ENCODE measurements at regions not wholly inside any gene's neighbourhood (a gene's known extent, or its start where the extent isn't known, plus 50 kb on each side); places are given as distances from the start of the nearest gene placed in this dataset.

- H3K4me3 ChIP-seq (ENCODE audit: low read depth, low read length), result no peak overlapping the region
- no peak overlapping the region for H3K27ac ChIP-seq
- no peaks in the 10 kb centered on the region for H3K36me3 ChIP-seq
- H3K9me3 ChIP-seq (ENCODE audit: severe bottlenecking), result no peaks in the 10 kb centered on the region
- DNase-seq, result no peak
- no peak for TF ChIP-seq CTCF (IDR thresholded peaks at IDR 0.05; ENCODE audit: low read depth, low read length)
- no peaks in the 10 kb centered on the region for H3K27me3 ChIP-seq (ENCODE audit: insufficient read depth, low read depth, severe bottlenecking)
Measured at GRCh38 chr4:11743976-11744375, 315.3 kb upstream of the HS3ST1 start.

GRCh38 chr4:11743236-11743635, 314.5 kb upstream of the HS3ST1 start:
- no peak for TF ChIP-seq CTCF (IDR thresholded peaks at IDR 0.05; ENCODE audit: low read depth, low read length)
- DNase-seq, result no peak
- no peaks in the 10 kb centered on the region for H3K9me3 ChIP-seq (ENCODE audit: severe bottlenecking)
- no peaks in the 10 kb centered on the region for H3K36me3 ChIP-seq
- H3K4me3 ChIP-seq (ENCODE audit: low read depth, low read length), result no peak overlapping the region
- H3K27ac ChIP-seq, result no peak overlapping the region
- no peaks in the 10 kb centered on the region for H3K27me3 ChIP-seq (ENCODE audit: insufficient read depth, low read depth, severe bottlenecking)

GRCh38 chr4:11741190-11741652, 312.5 kb upstream of the HS3ST1 start:
- no peak overlapping the region for H3K4me3 ChIP-seq (ENCODE audit: low read depth, low read length)
- TF ChIP-seq CTCF (IDR thresholded peaks at IDR 0.05; ENCODE audit: low read depth, low read length), result no peak
- H3K27me3 ChIP-seq (ENCODE audit: insufficient read depth, low read depth, severe bottlenecking), result no peaks in the 10 kb centered on the region
- no peaks in the 10 kb centered on the region for H3K9me3 ChIP-seq (ENCODE audit: severe bottlenecking)
- no peak overlapping the region for H3K27ac ChIP-seq
- no peaks in the 10 kb centered on the region for H3K36me3 ChIP-seq
- DNase-seq, result no peak

GRCh38 chr4:11739992-11740391, 311.3 kb upstream of the HS3ST1 start:
- Histone ChIP-seq H3K27me3 (ENCODE audit: insufficient read depth, low read depth, severe bottlenecking) (no peaks in the 10 kb centered on the region), H3K4me3 (ENCODE audit: low read depth, low read length) (no peak overlapping the region), H3K27ac (no peak overlapping the region), H3K9me3 (ENCODE audit: severe bottlenecking) (no peaks in the 10 kb centered on the region), H3K36me3 (no peaks in the 10 kb centered on the region)
- DNase-seq, result no peak
- no peak for TF ChIP-seq CTCF (IDR thresholded peaks at IDR 0.05; ENCODE audit: low read depth, low read length)

GRCh38 chr4:11736978-11737377, 308.3 kb upstream of the HS3ST1 start:
- Histone ChIP-seq H3K36me3 (no peaks in the 10 kb centered on the region), H3K27ac (no peak overlapping the region), H3K9me3 (ENCODE audit: severe bottlenecking) (no peaks in the 10 kb centered on the region), H3K27me3 (ENCODE audit: insufficient read depth, low read depth, severe bottlenecking) (no peaks in the 10 kb centered on the region), H3K4me3 (ENCODE audit: low read depth, low read length) (no peak overlapping the region)
- DNase-seq, result no peak
- TF ChIP-seq CTCF (IDR thresholded peaks at IDR 0.05; ENCODE audit: low read depth, low read length), result no peak

GRCh38 chr4:11735651-11736050, 307.0 kb upstream of the HS3ST1 start:
- H3K9me3 ChIP-seq (ENCODE audit: severe bottlenecking), result no peaks in the 10 kb centered on the region
- no peak for TF ChIP-seq CTCF (IDR thresholded peaks at IDR 0.05; ENCODE audit: low read depth, low read length)
- no peaks in the 10 kb centered on the region for H3K27me3 ChIP-seq (ENCODE audit: insufficient read depth, low read depth, severe bottlenecking)
- H3K36me3 ChIP-seq, result no peaks in the 10 kb centered on the region
- H3K27ac ChIP-seq, result no peak overlapping the region
- no peak for DNase-seq
- no peak overlapping the region for H3K4me3 ChIP-seq (ENCODE audit: low read depth, low read length)
